22Rv1 (cell line): ENCODE measurements at regions not wholly inside any gene's neighbourhood (a gene's known extent, or its start where the extent isn't known, plus 50 kb on each side); places are given as distances from the start of the nearest gene placed in this dataset.

ENCODE experiments used
- CTCF ChIP-seq: fragments of 450-650 bp; IDR thresholded peaks from 2 replicates; pipeline ENCODE4 v1.5.1; 2017; ENCODE audit warnings: mild to moderate bottlenecking
- ZFX ChIP-seq: fragments of 450-650 bp; IDR thresholded peaks from 2 replicates; pipeline ENCODE4 v1.6.1; 2017; ENCODE audit warnings: antibody characterized with exemption, borderline replicate concordance

- TF ChIP-seq CTCF: no peak
- TF ChIP-seq ZFX: no peak
These were observed 235.9 kb downstream of the HGF start for GRCh38 chr7:81533931-81534330.
